NCI-H2029 treated with DMSO at 0.1 percent for 48 hours (cell line): ENCODE measurements at regions not wholly inside any gene's neighbourhood (a gene's known extent, or its start where the extent isn't known, plus 50 kb on each side); places are given as distances from the start of the nearest gene placed in this dataset.

ENCODE experiments used
- DNase-seq: peaks from one replicate; lab custom pipeline; 2025; lab: John Stamatoyannopoulos, UW

- no peak for DNase-seq
Observed at GRCh38 chr3:127483902-127484591, 106.5 kb downstream of the TPRA1 start.

GRCh38 chr3:127483005-127483641, 107.4 kb downstream of the TPRA1 start:
- DNase-seq, result no peak

GRCh38 chr3:127482216-127483004, 108.1 kb downstream of the TPRA1 start:
- no peak for DNase-seq

- DNase-seq, result no peak
Observed at GRCh38 chr3:127480196-127480954, 110.2 kb downstream of the TPRA1 start.

GRCh38 chr3:127479449-127479848, 111.1 kb downstream of the TPRA1 start:
- DNase-seq, result no peak

- DNase-seq, result no peak
Observed at GRCh38 chr3:127478922-127479321, 111.6 kb downstream of the TPRA1 start.

- DNase-seq, result no peak
Observed at GRCh38 chr3:127477396-127477795, 113.1 kb downstream of the TPRA1 start.

GRCh38 chr3:127476936-127477335, 113.6 kb downstream of the TPRA1 start:
- no peak for DNase-seq

- DNase-seq, result no peak
Observed at GRCh38 chr3:127475975-127476705, 114.4 kb downstream of the TPRA1 start.

GRCh38 chr3:127475391-127475790, 115.1 kb downstream of the TPRA1 start:
- DNase-seq, result no peak

GRCh38 chr3:127473244-127474024, 117.1 kb downstream of the TPRA1 start:
- DNase-seq, result no peak

GRCh38 chr3:127472506-127472905, 118.0 kb downstream of the TPRA1 start:
- no peak for DNase-seq

- DNase-seq, result no peak
Observed at GRCh38 chr3:127471142-127471541, 119.4 kb downstream of the TPRA1 start.

- no peak for DNase-seq
Observed at GRCh38 chr3:127469760-127470159, 120.8 kb downstream of the TPRA1 start.

- no peak for DNase-seq
Observed at GRCh38 chr3:127467391-127467790, 123.1 kb downstream of the TPRA1 start.

GRCh38 chr3:127464642-127465041, 125.9 kb downstream of the TPRA1 start:
- DNase-seq, result no peak

- no peak for DNase-seq
Observed at GRCh38 chr3:127462111-127462655, 128.3 kb downstream of the TPRA1 start.

- DNase-seq, result no peak
Observed at GRCh38 chr3:127461286-127461910, 129.1 kb downstream of the TPRA1 start.

- DNase-seq, result no peak
Observed at GRCh38 chr3:127459891-127460290, 130.6 kb downstream of the TPRA1 start.
